HFFc6 (cell line): ENCODE measurements at regions not wholly inside any gene's neighbourhood (a gene's known extent, or its start where the extent isn't known, plus 50 kb on each side); places are given as distances from the start of the nearest gene placed in this dataset.

ENCODE experiments used
- DNase-seq: peaks from one replicate; pipeline ENCODE4 v3.0.0-alpha.2; 2018
- H3K27ac Mint-ChIP-seq: 2 replicates; pipeline ENCODE4 v1.8.0; 2020; ENCODE audit warnings: mild to moderate bottlenecking, mixed read lengths
- H3K27me3 Mint-ChIP-seq: 2 replicates; pipeline ENCODE4 v1.8.0; 2021; ENCODE audit warnings: mild to moderate bottlenecking, moderate library complexity, mixed read lengths; ENCODE audit not compliant: insufficient read depth
- H3K36me3 Mint-ChIP-seq: 2 replicates; pipeline ENCODE4 v1.8.0; 2021; ENCODE audit warnings: low read depth, mixed read lengths
- H3K4me1 Mint-ChIP-seq: 2 replicates; pipeline ENCODE4 v1.8.0; 2020; ENCODE audit warnings: low read depth, mixed read lengths
- H3K4me3 Mint-ChIP-seq: 2 replicates; pipeline ENCODE4 v1.8.0; 2020; ENCODE audit warnings: mild to moderate bottlenecking, moderate library complexity, mixed read lengths
- H3K9me3 Mint-ChIP-seq: 2 replicates; pipeline ENCODE4 v1.8.0; 2020; ENCODE audit warnings: mild to moderate bottlenecking, mixed read lengths
- CTCF ChIP-seq: fragments of 200-600 bp; sonication (generic); IDR thresholded peaks from 2 replicates; pipeline ENCODE4 v1.5.0; 2021; ENCODE audit warnings: antibody characterized with exemption, mild to moderate bottlenecking

- H3K9me3 Mint-ChIP-seq: peaks cover 29% of the 10 kb centered on the region
- no peaks in the 10 kb centered on the region for H3K27me3 Mint-ChIP-seq
- H3K4me1 Mint-ChIP-seq: no peaks in the 10 kb centered on the region
These were observed 98.0 kb upstream of the CXCR4 start for GRCh38 chr2:136215908-136216472.

GRCh38 chr2:136215449-136215848 is 97.5 kb upstream of the CXCR4 start:
- Mint-ChIP-seq H3K36me3 (no peaks in the 10 kb centered on the region), H3K27ac (no peak overlapping the region), H3K4me3 (no peak overlapping the region), H3K9me3 (peaks cover 29% of the 10 kb centered on the region), H3K27me3 (no peaks in the 10 kb centered on the region), H3K4me1 (no peaks in the 10 kb centered on the region)
- TF ChIP-seq CTCF: no peak
- no peak for DNase-seq

More at GRCh38 chr2:136215908-136216472, 98.0 kb upstream of the CXCR4 start:
- Mint-ChIP-seq H3K27ac (no peak overlapping the region), H3K4me3 (no peak overlapping the region), H3K36me3 (no peaks in the 10 kb centered on the region)
- TF ChIP-seq CTCF: no peak
- DNase-seq: no peak

- TF ChIP-seq CTCF: no peak
- Mint-ChIP-seq H3K36me3 (no peaks in the 10 kb centered on the region), H3K4me3 (no peak overlapping the region), H3K9me3 (peaks cover 22% of the 10 kb centered on the region), H3K4me1 (no peaks in the 10 kb centered on the region), H3K27me3 (no peaks in the 10 kb centered on the region), H3K27ac (no peak overlapping the region)
- no peak for DNase-seq
These were observed 96.6 kb upstream of the CXCR4 start for GRCh38 chr2:136214307-136215200.

GRCh38 chr2:136213836-136214235 is 95.9 kb upstream of the CXCR4 start:
- Mint-ChIP-seq H3K9me3 (peaks cover 22% of the 10 kb centered on the region), H3K27ac (no peak overlapping the region), H3K27me3 (no peaks in the 10 kb centered on the region), H3K36me3 (no peaks in the 10 kb centered on the region), H3K4me1 (no peaks in the 10 kb centered on the region), H3K4me3 (no peak overlapping the region)
- TF ChIP-seq CTCF: no peak
- no peak for DNase-seq

GRCh38 chr2:136212426-136213378 is 94.8 kb upstream of the CXCR4 start:
- H3K4me1 Mint-ChIP-seq: no peaks in the 10 kb centered on the region
- H3K27me3 Mint-ChIP-seq: no peaks in the 10 kb centered on the region
- H3K27ac Mint-ChIP-seq: no peak overlapping the region
- DNase-seq: no peak
- H3K9me3 Mint-ChIP-seq: peaks cover 22% of the 10 kb centered on the region
- no peak overlapping the region for H3K4me3 Mint-ChIP-seq
- H3K36me3 Mint-ChIP-seq: no peaks in the 10 kb centered on the region
- no peak for TF ChIP-seq CTCF
